ENCODE measurements at regions not wholly inside any gene's neighbourhood (a gene's known extent, or its start where the extent isn't known, plus 50 kb on each side); places are given as distances from the start of the nearest gene placed in this dataset.

DNA sequence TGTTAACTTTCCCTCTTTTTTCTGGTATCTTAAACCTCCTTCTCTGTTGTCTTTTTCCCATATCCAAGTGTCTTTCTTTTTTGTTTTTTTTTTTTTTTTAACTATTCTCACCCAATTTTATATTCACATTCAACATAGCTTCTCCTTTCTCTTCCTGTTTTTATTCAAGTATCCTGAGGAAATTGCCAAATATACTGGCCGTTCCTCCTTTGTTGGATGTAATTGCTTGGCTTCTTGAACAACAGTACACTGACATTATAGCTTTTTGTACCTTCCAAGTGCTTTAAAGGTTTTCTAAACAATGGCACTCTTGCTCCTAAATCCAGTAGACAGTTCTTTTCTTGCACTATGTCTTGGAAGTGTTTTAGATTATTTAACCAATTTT, 1146.8 kb downstream of the MAT2B start:
- TF ChIP-seq, protein P1, sequence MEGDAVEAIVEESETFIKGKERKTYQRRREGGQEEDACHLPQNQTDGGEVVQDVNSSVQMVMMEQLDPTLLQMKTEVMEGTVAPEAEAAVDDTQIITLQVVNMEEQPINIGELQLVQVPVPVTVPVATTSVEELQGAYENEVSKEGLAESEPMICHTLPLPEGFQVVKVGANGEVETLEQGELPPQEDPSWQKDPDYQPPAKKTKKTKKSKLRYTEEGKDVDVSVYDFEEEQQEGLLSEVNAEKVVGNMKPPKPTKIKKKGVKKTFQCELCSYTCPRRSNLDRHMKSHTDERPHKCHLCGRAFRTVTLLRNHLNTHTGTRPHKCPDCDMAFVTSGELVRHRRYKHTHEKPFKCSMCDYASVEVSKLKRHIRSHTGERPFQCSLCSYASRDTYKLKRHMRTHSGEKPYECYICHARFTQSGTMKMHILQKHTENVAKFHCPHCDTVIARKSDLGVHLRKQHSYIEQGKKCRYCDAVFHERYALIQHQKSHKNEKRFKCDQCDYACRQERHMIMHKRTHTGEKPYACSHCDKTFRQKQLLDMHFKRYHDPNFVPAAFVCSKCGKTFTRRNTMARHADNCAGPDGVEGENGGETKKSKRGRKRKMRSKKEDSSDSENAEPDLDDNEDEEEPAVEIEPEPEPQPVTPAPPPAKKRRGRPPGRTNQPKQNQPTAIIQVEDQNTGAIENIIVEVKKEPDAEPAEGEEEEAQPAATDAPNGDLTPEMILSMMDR (IDR thresholded peaks at IDR 0.05; ENCODE audit: low read depth, low read length), result no peak
- DNase-seq (ENCODE audit: extremely low read depth, low read depth), result no peak

- no peak for DNase-seq (ENCODE audit: extremely low read depth, low read depth)
- TF ChIP-seq, protein P1 (IDR thresholded peaks at IDR 0.05; ENCODE audit: low read depth, low read length), result no peak
These were observed 1158.0 kb downstream of the MAT2B start for GRCh38 chr5:164663198-164663989.

GRCh38 chr5:164671640-164672039, 1166.2 kb downstream of the MAT2B start:
- no peak for DNase-seq (ENCODE audit: extremely low read depth, low read depth)
- TF ChIP-seq, protein P1 (IDR thresholded peaks at IDR 0.05; ENCODE audit: low read depth, low read length), result no peak

DNA sequence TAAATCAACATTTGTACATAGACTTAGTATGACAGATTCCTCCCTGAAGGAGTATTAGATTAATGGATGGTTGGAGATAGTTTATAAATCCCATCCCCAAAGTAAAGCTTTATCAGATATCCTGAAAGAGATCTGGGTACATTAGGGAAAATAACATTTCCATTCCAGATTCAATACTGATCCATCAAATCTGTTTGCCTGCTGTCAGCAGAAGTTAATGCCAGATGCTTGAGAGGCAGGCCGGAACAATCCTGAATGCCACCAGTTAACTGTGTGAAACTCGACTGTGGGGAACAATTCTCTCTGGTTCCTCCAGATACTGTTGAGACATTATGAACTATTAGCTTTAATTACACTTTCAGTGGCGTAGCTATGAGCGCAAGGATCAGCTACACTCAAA, 1166.8 kb downstream of the MAT2B start:
- TF ChIP-seq, protein P1 (IDR thresholded peaks at IDR 0.05; ENCODE audit: low read depth, low read length), result no peak
- no peak for DNase-seq (ENCODE audit: extremely low read depth, low read depth)

- TF ChIP-seq, protein P1 (IDR thresholded peaks at IDR 0.05; ENCODE audit: low read depth, low read length), result no peak
- no peak for DNase-seq (ENCODE audit: extremely low read depth, low read depth)
These were observed 1167.7 kb downstream of the MAT2B start for GRCh38 chr5:164672931-164673694.

DNA sequence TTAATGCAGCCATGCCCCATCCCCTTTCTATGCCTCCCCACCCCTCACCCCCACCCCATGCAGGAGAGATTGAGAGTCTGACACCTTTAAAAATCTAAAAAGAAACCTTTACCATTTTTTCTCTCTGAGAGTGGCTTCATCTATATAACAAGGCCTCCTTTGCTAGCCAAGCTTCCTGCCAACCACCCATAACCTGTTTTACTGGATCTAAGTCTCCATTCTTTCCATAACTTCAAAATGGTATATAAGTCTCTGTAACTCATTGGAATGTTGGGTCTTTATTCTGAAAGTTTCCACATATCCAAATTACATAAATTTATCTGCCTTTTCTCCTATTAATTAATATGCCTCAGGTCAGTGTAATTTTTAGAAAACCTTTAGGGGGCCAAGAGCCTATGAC, 1174.0 kb downstream of the MAT2B start:
- no peak for DNase-seq (ENCODE audit: extremely low read depth, low read depth)
- TF ChIP-seq, protein P1 (IDR thresholded peaks at IDR 0.05; ENCODE audit: low read depth, low read length), result no peak

- TF ChIP-seq, protein P1 (IDR thresholded peaks at IDR 0.05; ENCODE audit: low read depth, low read length), result no peak
- DNase-seq (ENCODE audit: extremely low read depth, low read depth), result no peak
These were observed 1174.8 kb downstream of the MAT2B start for GRCh38 chr5:164680216-164680615.
